Prostate gland (tissue), 2 donors: ENCODE measurements at regions not wholly inside any gene's neighbourhood (a gene's known extent, or its start where the extent isn't known, plus 50 kb on each side); places are given as distances from the start of the nearest gene placed in this dataset.

Experiments used
- POLR2A ChIP-seq: fragments of 450-650 bp; IDR thresholded peaks from one replicate; pipeline ENCODE4 v1.6.1; 2016; ENCODE audit warnings: antibody characterized with exemption, mild to moderate bottlenecking
- TF ChIP-seq, protein P1 (sequence below), 4 experiments: fragments of 200-600 bp in 2 of 4; fragments of 450-650 bp in 2 of 4; sonication (generic) in 2 of 4; IDR thresholded peaks; 1 replicate in 3 of 4; 2 replicates in 1 of 4; pipeline ENCODE4 v1.5.1; 2016 to 2019; ENCODE audit warnings: antibody characterized with exemption in 4 of 4, mild to moderate bottlenecking in 2 of 4, moderate library complexity in 2 of 4

DNA sequence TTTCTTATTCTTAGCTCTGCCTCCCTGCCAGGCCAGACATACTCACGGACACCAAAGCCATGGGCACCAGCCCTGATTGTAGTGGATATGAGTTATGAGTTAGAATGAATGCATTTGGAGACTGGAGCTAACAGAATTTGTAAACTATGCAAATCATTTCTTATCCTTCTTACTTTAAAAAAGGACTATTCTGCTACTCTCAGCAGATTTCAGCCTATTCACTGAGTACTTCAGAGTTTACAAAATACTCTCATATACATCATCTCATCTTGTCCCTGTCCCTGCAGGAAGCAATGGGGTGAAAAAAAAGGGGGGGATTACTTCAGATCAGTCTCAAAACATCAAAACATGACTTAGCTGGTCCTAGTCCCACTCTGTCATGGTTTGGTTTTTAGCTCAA lies 541.4 kb upstream of the PLXNA2 start:
- TF ChIP-seq, protein P1, sequence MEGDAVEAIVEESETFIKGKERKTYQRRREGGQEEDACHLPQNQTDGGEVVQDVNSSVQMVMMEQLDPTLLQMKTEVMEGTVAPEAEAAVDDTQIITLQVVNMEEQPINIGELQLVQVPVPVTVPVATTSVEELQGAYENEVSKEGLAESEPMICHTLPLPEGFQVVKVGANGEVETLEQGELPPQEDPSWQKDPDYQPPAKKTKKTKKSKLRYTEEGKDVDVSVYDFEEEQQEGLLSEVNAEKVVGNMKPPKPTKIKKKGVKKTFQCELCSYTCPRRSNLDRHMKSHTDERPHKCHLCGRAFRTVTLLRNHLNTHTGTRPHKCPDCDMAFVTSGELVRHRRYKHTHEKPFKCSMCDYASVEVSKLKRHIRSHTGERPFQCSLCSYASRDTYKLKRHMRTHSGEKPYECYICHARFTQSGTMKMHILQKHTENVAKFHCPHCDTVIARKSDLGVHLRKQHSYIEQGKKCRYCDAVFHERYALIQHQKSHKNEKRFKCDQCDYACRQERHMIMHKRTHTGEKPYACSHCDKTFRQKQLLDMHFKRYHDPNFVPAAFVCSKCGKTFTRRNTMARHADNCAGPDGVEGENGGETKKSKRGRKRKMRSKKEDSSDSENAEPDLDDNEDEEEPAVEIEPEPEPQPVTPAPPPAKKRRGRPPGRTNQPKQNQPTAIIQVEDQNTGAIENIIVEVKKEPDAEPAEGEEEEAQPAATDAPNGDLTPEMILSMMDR (IDR thresholded peaks at IDR 0.05): no peak
- TF ChIP-seq POLR2A: no peak
